Neuron (in vitro differentiated cells): ENCODE measurements at regions not wholly inside any gene's neighbourhood (a gene's known extent, or its start where the extent isn't known, plus 50 kb on each side); places are given as distances from the start of the nearest gene placed in this dataset.

ENCODE experiments used
- H2AFZ ChIP-seq: one replicate; pipeline ENCODE4 v1.6.1; 2013; ENCODE audit warnings: low read depth, mild to moderate bottlenecking, inconsistent platforms, low read length, moderate library complexity
- H3K27me3 ChIP-seq: one replicate; pipeline ENCODE4 v1.6.1; 2013; ENCODE audit warnings: low read length; ENCODE audit not compliant: insufficient read depth
- H3K36me3 ChIP-seq: one replicate; pipeline ENCODE4 v1.6.1; 2013; ENCODE audit warnings: low read length; ENCODE audit not compliant: insufficient read depth
- H3K4me1 ChIP-seq: one replicate; pipeline ENCODE4 v1.6.1; 2013; ENCODE audit warnings: low read length; ENCODE audit not compliant: insufficient read depth
- H3K4me3 ChIP-seq: 2 replicates; pipeline ENCODE4 v1.5.1; 2013; ENCODE audit warnings: mild to moderate bottlenecking, low read length, moderate library complexity
- H3K9me3 ChIP-seq: one replicate; pipeline ENCODE4 v1.6.1; 2013; ENCODE audit warnings: low read length

GRCh38 chr3:152157337-152157736 lies 111.4 kb upstream of the MBNL1 start:
- no peak overlapping the region for H2AFZ ChIP-seq
- H3K4me3 ChIP-seq, result no peak overlapping the region
- H3K4me1 ChIP-seq, result no peaks in the 10 kb centered on the region
- H3K9me3 ChIP-seq, result no peaks in the 10 kb centered on the region
- no peaks in the 10 kb centered on the region for H3K36me3 ChIP-seq
- H3K27me3 ChIP-seq, result no peaks in the 10 kb centered on the region

GRCh38 chr3:152159328-152159727 lies 109.4 kb upstream of the MBNL1 start:
- Histone ChIP-seq H3K36me3 (no peaks in the 10 kb centered on the region), H2AFZ (no peak overlapping the region), H3K4me1 (no peaks in the 10 kb centered on the region), H3K9me3 (no peaks in the 10 kb centered on the region), H3K27me3 (no peaks in the 10 kb centered on the region), H3K4me3 (no peak overlapping the region)

GRCh38 chr3:152160350-152161011 lies 108.2 kb upstream of the MBNL1 start:
- Histone ChIP-seq H3K9me3 (no peaks in the 10 kb centered on the region), H3K36me3 (no peaks in the 10 kb centered on the region), H3K4me1 (no peaks in the 10 kb centered on the region), H2AFZ (no peak overlapping the region), H3K27me3 (no peaks in the 10 kb centered on the region), H3K4me3 (no peak overlapping the region)

GRCh38 chr3:152172460-152172859 lies 96.3 kb upstream of the MBNL1 start:
- no peaks in the 10 kb centered on the region for H3K4me1 ChIP-seq
- no peaks in the 10 kb centered on the region for H3K9me3 ChIP-seq
- no peaks in the 10 kb centered on the region for H3K36me3 ChIP-seq
- H3K27me3 ChIP-seq, result no peaks in the 10 kb centered on the region
- H3K4me3 ChIP-seq, result no peak overlapping the region
- H2AFZ ChIP-seq, result no peak overlapping the region

- no peak overlapping the region for H2AFZ ChIP-seq
- H3K36me3 ChIP-seq, result no peaks in the 10 kb centered on the region
- H3K4me3 ChIP-seq, result no peak overlapping the region
- no peaks in the 10 kb centered on the region for H3K9me3 ChIP-seq
- H3K27me3 ChIP-seq, result no peaks in the 10 kb centered on the region
- no peaks in the 10 kb centered on the region for H3K4me1 ChIP-seq
Measured at GRCh38 chr3:152173627-152174026, 95.1 kb upstream of the MBNL1 start.

GRCh38 chr3:152174876-152175527 lies 93.7 kb upstream of the MBNL1 start:
- Histone ChIP-seq H3K27me3 (no peaks in the 10 kb centered on the region), H2AFZ (no peak overlapping the region), H3K36me3 (no peaks in the 10 kb centered on the region), H3K4me3 (no peak overlapping the region), H3K9me3 (no peaks in the 10 kb centered on the region), H3K4me1 (no peaks in the 10 kb centered on the region)

- Histone ChIP-seq H3K9me3 (no peaks in the 10 kb centered on the region), H3K36me3 (no peaks in the 10 kb centered on the region), H3K4me1 (no peaks in the 10 kb centered on the region), H2AFZ (no peak overlapping the region), H3K27me3 (no peaks in the 10 kb centered on the region), H3K4me3 (no peak overlapping the region)
Measured at GRCh38 chr3:152175528-152175889, 93.2 kb upstream of the MBNL1 start.

GRCh38 chr3:152176241-152176640 lies 92.5 kb upstream of the MBNL1 start:
- Histone ChIP-seq H2AFZ (no peak overlapping the region), H3K9me3 (no peaks in the 10 kb centered on the region), H3K27me3 (no peaks in the 10 kb centered on the region), H3K4me1 (no peaks in the 10 kb centered on the region), H3K36me3 (no peaks in the 10 kb centered on the region), H3K4me3 (no peak overlapping the region)

GRCh38 chr3:152176998-152177397 lies 91.7 kb upstream of the MBNL1 start:
- H3K27me3 ChIP-seq, result no peaks in the 10 kb centered on the region
- no peaks in the 10 kb centered on the region for H3K36me3 ChIP-seq
- no peak overlapping the region for H2AFZ ChIP-seq
- no peak overlapping the region for H3K4me3 ChIP-seq
- no peaks in the 10 kb centered on the region for H3K9me3 ChIP-seq
- H3K4me1 ChIP-seq, result no peaks in the 10 kb centered on the region

- Histone ChIP-seq H3K9me3 (no peaks in the 10 kb centered on the region), H3K4me3 (no peak overlapping the region), H2AFZ (no peak overlapping the region), H3K4me1 (no peaks in the 10 kb centered on the region), H3K36me3 (no peaks in the 10 kb centered on the region), H3K27me3 (no peaks in the 10 kb centered on the region)
Measured at GRCh38 chr3:152177757-152178156, 91.0 kb upstream of the MBNL1 start.

- no peaks in the 10 kb centered on the region for H3K4me1 ChIP-seq
- H2AFZ ChIP-seq, result no peak overlapping the region
- no peaks in the 10 kb centered on the region for H3K36me3 ChIP-seq
- no peak overlapping the region for H3K4me3 ChIP-seq
- H3K27me3 ChIP-seq, result no peaks in the 10 kb centered on the region
- no peaks in the 10 kb centered on the region for H3K9me3 ChIP-seq
Measured at GRCh38 chr3:152183473-152183872, 85.3 kb upstream of the MBNL1 start.

GRCh38 chr3:152184971-152185686 lies 83.6 kb upstream of the MBNL1 start:
- Histone ChIP-seq H3K4me3 (no peak overlapping the region), H3K36me3 (no peaks in the 10 kb centered on the region), H3K9me3 (no peaks in the 10 kb centered on the region), H3K27me3 (no peaks in the 10 kb centered on the region), H3K4me1 (no peaks in the 10 kb centered on the region), H2AFZ (no peak overlapping the region)

GRCh38 chr3:152185891-152186630 lies 82.7 kb upstream of the MBNL1 start:
- Histone ChIP-seq H3K9me3 (no peaks in the 10 kb centered on the region), H3K36me3 (no peaks in the 10 kb centered on the region), H3K4me1 (no peaks in the 10 kb centered on the region), H3K27me3 (no peaks in the 10 kb centered on the region), H2AFZ (no peak overlapping the region), H3K4me3 (no peak overlapping the region)
